PC-3 (cell line): ENCODE measurements at regions not wholly inside any gene's neighbourhood (a gene's known extent, or its start where the extent isn't known, plus 50 kb on each side); places are given as distances from the start of the nearest gene placed in this dataset.

Experiments used
- CTCF ChIP-seq: fragments of 300-600 bp; sonication (generic); conservative IDR thresholded peaks from 2 replicates; pipeline ENCODE4 v1.5.1; 2017; ENCODE audit warnings: antibody characterized with exemption, low read depth, mild to moderate bottlenecking, low read length
- EZH2 ChIP-seq: fragments of 300-600 bp; sonication (generic); IDR thresholded peaks from one replicate; pipeline ENCODE4 v1.6.1; 2017; ENCODE audit warnings: antibody characterized with exemption, mild to moderate bottlenecking, low read length; ENCODE audit not compliant: unreplicated experiment

DNA sequence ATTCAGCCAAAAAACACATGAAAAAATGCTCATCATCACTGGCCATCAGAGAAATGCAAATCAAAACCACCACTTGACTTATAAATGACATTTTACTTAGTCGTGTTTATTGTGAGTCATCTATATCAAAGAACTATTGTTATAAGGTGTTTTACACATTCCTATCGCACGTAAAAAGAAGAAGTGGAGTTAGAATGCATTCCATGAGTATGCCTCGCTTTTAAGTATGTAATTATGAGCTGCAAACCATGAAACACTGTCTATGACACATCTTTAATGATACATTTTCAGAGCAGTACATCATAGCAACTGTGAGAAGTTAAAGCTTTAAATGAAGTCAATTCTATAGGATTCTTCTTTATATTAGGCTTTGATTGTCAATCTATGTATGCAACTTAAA, 614.3 kb upstream of the ADAMTS5 start:
- TF ChIP-seq EZH2 (no peak), CTCF (no peak)
